ENCODE measurements at regions not wholly inside any gene's neighbourhood (a gene's known extent, or its start where the extent isn't known, plus 50 kb on each side); places are given as distances from the start of the nearest gene placed in this dataset.

GRCh38 chr1:56200442-56200841 lies 378.9 kb downstream of the PLPP3 start:
- no peak overlapping the region for H2BK12ac ChIP-seq (ENCODE audit: low read depth, low read length)
- H2BK120ac ChIP-seq (replicated peaks; ENCODE audit: low read depth, low read length) = no peak overlapping the region
- 82% methylated on average over 4 of the region's 4 CpGs; no CpG with 5 or more reads in 1 of the 2 experiments for WGBS, 2 experiments (ENCODE audit: extremely low coverage in 1 of 2, insufficient coverage in 1 of 2, insufficient read length in 1 of 2, insufficient replicate concordance in 2 of 2, low coverage in 1 of 2, low lambda C conversion rate in 2 of 2, missing lambda C conversion rate in 1 of 2)
- no peak overlapping the region for H2BK5ac ChIP-seq (ENCODE audit: low read depth, low read length)
- H2BK20ac ChIP-seq (ENCODE audit: low read length) = no peak overlapping the region
- CTCF ChIA-PET (ENCODE audit: partially characterized antibody) = interaction anchor here (1.1 to 2.2 kb wide), 4 partner anchors 8 to 377 kb away, joined by 3 to 17 read pairs (median 4); no protein-coding TSS in a partner anchor
- H3K36me3 ChIP-seq (ENCODE audit: control insufficient read depth in 2 of 4, insufficient read depth in 4 of 4, low read length in 3 of 4) = no peaks in the 10 kb centered on the region
- no peak overlapping the region for H2BK15ac ChIP-seq (ENCODE audit: low read length)
- no peak overlapping the region for H3K14ac ChIP-seq (ENCODE audit: insufficient read length)
- H3K18ac ChIP-seq (ENCODE audit: extremely low read depth, low read length) = no peak overlapping the region
- H3K27me3 ChIP-seq (replicated peaks in 1 of 4; ENCODE audit: control insufficient read depth in 3 of 4, extremely low read depth in 1 of 4, insufficient read depth in 3 of 4, low read length in 3 of 4) = no peaks in the 10 kb centered on the region
- no peak overlapping the region for H2AK5ac ChIP-seq (ENCODE audit: low read depth, low read length)
- no peak for DNase-seq (ENCODE audit: low read depth in 1 of 2, low spot score in 2 of 2)
- TF ChIP-seq POLR2A (IDR thresholded peaks at IDR 0.05; ENCODE audit: control extremely low read depth in 1 of 2, low read depth in 2 of 2, low read length in 2 of 2) = no peak
- no peak for TF ChIP-seq CTBP2 (IDR thresholded peaks at IDR 0.05; ENCODE audit: borderline replicate concordance, insufficient read depth, insufficient read length, low read length)
- no peak for TF ChIP-seq FOSL1 (IDR thresholded peaks at IDR 0.05; ENCODE audit: insufficient read depth, low read depth, low read length)
- no peak for TF ChIP-seq SIRT6 (IDR thresholded peaks at IDR 0.05; ENCODE audit: low read length)
- TF ChIP-seq TBP (IDR thresholded peaks at IDR 0.05; ENCODE audit: low read depth, low read length) = no peak
- no peak overlapping the region for H4K91ac ChIP-seq (replicated peaks; ENCODE audit: insufficient read length, low read length)
- no peak overlapping the region for H3K4me2 ChIP-seq (ENCODE audit: insufficient read depth in 1 of 2, low read depth in 2 of 2, low read length in 2 of 2)
- no peaks in the 10 kb centered on the region for H3K9me3 ChIP-seq (ENCODE audit: insufficient read depth in 2 of 2, low read depth in 1 of 2, low read length in 1 of 2)
- H3K4me1 ChIP-seq (replicated peaks in 1 of 4; ENCODE audit: control insufficient read depth in 3 of 4, insufficient read depth in 4 of 4, low read length in 3 of 4) = peaks cover 0 to 6% (median 0%) of the 10 kb centered on the region in 4 experiments; a peak in 2 of 7 replicates
- H3K23ac ChIP-seq (ENCODE audit: insufficient read length) = no peak overlapping the region
- FAIRE-seq = no peak
- no peak overlapping the region for H3K4me3 ChIP-seq (ENCODE audit: extremely low read depth in 1 of 4, insufficient read depth in 2 of 4, low read depth in 3 of 4, low read length in 4 of 4)
- H4K5ac ChIP-seq (ENCODE audit: insufficient read length, low read depth, low read length) = no peak overlapping the region
- H3K23me2 ChIP-seq (ENCODE audit: low read depth, low read length) = no peaks in the 10 kb centered on the region
- H3K56ac ChIP-seq (replicated peaks; ENCODE audit: insufficient read length, low read depth, low read length) = no peak overlapping the region
- H4K8ac ChIP-seq (ENCODE audit: extremely low read depth, insufficient read depth, low read length) = no peak overlapping the region
- no peaks in the 10 kb centered on the region for H4K20me1 ChIP-seq (replicated peaks in 1 of 2; ENCODE audit: control insufficient read depth in 1 of 2, insufficient read depth in 2 of 2, low read length in 2 of 2)
- no peak overlapping the region for H2AFZ ChIP-seq (ENCODE audit: low read length)
- no peak overlapping the region for H3K9ac ChIP-seq (replicated peaks in 1 of 4; ENCODE audit: extremely low read depth in 1 of 4, low read depth in 3 of 4, low read length in 3 of 4)
- no peaks in the 10 kb centered on the region for H3K79me1 ChIP-seq (ENCODE audit: low read depth, low read length)
- no peak overlapping the region for H3K4ac ChIP-seq (replicated peaks; ENCODE audit: insufficient read length, low read depth, low read length)
- POLR2A ChIA-PET (ENCODE audit: partially characterized antibody) = no interaction called here
- no peaks in the 10 kb centered on the region for H3K79me2 ChIP-seq (ENCODE audit: control insufficient read depth in 1 of 2, insufficient read depth in 2 of 2, low read length in 2 of 2)
- H3K27ac ChIP-seq (ENCODE audit: low read depth, low read length) = no peak overlapping the region
